22Rv1 (cell line): ENCODE measurements at regions not wholly inside any gene's neighbourhood (a gene's known extent, or its start where the extent isn't known, plus 50 kb on each side); places are given as distances from the start of the nearest gene placed in this dataset.

ENCODE experiments used
- ZFX ChIP-seq: fragments of 450-650 bp; IDR thresholded peaks from 2 replicates; pipeline ENCODE4 v1.6.1; 2017; ENCODE audit warnings: antibody characterized with exemption, borderline replicate concordance
- TF ChIP-seq, protein P1 (sequence below): fragments of 450-650 bp; IDR thresholded peaks from 2 replicates; pipeline ENCODE4 v1.5.1; 2017; ENCODE audit warnings: mild to moderate bottlenecking

DNA sequence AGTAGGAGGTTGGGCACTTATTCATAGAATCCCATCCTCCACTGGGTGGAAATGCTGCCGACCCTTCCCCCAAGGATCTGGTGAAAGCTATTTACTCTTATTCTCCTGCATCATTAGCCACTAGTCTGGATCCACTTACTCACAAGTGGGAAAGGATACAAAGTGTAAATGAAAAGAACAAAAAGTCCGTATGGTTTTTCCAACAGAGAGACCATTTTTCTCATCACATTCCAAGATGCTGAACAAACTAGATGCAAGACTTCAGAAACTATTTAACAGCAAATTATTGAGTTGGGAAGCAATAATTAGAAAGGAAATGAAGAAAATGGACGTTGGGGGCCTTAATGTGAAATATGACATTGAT lies 242.4 kb upstream of the GLI3 start:
- TF ChIP-seq, protein P1, sequence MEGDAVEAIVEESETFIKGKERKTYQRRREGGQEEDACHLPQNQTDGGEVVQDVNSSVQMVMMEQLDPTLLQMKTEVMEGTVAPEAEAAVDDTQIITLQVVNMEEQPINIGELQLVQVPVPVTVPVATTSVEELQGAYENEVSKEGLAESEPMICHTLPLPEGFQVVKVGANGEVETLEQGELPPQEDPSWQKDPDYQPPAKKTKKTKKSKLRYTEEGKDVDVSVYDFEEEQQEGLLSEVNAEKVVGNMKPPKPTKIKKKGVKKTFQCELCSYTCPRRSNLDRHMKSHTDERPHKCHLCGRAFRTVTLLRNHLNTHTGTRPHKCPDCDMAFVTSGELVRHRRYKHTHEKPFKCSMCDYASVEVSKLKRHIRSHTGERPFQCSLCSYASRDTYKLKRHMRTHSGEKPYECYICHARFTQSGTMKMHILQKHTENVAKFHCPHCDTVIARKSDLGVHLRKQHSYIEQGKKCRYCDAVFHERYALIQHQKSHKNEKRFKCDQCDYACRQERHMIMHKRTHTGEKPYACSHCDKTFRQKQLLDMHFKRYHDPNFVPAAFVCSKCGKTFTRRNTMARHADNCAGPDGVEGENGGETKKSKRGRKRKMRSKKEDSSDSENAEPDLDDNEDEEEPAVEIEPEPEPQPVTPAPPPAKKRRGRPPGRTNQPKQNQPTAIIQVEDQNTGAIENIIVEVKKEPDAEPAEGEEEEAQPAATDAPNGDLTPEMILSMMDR: no peak
- no peak for TF ChIP-seq ZFX
